ENCODE measurements at regions not wholly inside any gene's neighbourhood (a gene's known extent, or its start where the extent isn't known, plus 50 kb on each side); places are given as distances from the start of the nearest gene placed in this dataset.

- Histone ChIP-seq H3K79me2 (ENCODE audit: control insufficient read depth, low read length) (no peaks in the 10 kb centered on the region), H3K36me3 (ENCODE audit: control insufficient read depth, low read length) (no peaks in the 10 kb centered on the region), H3K27me3 (ENCODE audit: control insufficient read depth, low read length) (no peaks in the 10 kb centered on the region), H3K4me1 (ENCODE audit: control insufficient read depth, low read length) (no peaks in the 10 kb centered on the region), H3K4me2 (ENCODE audit: low read length) (no peak overlapping the region), H3F3A (ENCODE audit: control insufficient read depth, insufficient read depth) (no peaks in the 10 kb centered on the region), H3K9me3 (ENCODE audit: control insufficient read depth, insufficient read depth, low read length) (no peaks in the 10 kb centered on the region), H3K4me3 (ENCODE audit: low read length) (no peak overlapping the region), H3K27ac (ENCODE audit: low read depth, low read length) (no peak overlapping the region), H3K9me2 (replicated peaks; ENCODE audit: control insufficient read depth, low read length) (no peaks in the 10 kb centered on the region), H4K20me1 (ENCODE audit: control insufficient read depth, insufficient read depth, low read depth, low read length) (no peaks in the 10 kb centered on the region)
- no peak for TF ChIP-seq CTCF (IDR thresholded peaks at IDR 0.05; ENCODE audit: low read depth, low read length, poor library complexity, severe bottlenecking)
Observed at GRCh38 chr2:82968358-82968757, 1490.7 kb downstream of the SUCLG1 start.

- no peaks in the 10 kb centered on the region for H3K27me3 ChIP-seq (ENCODE audit: control insufficient read depth, low read length)
- H3K4me1 ChIP-seq (ENCODE audit: control insufficient read depth, low read length), result no peaks in the 10 kb centered on the region
- TF ChIP-seq CTCF (IDR thresholded peaks at IDR 0.05; ENCODE audit: low read depth, low read length, poor library complexity, severe bottlenecking) (no peak), EZH2phosphoT487 (IDR thresholded peaks at IDR 0.05; ENCODE audit: borderline replicate concordance, low read length) (no peak)
- H3K4me2 ChIP-seq (ENCODE audit: low read length), result no peak overlapping the region
- no peaks in the 10 kb centered on the region for H3K9me3 ChIP-seq (ENCODE audit: control insufficient read depth, insufficient read depth, low read length)
- no peaks in the 10 kb centered on the region for H4K20me1 ChIP-seq (ENCODE audit: control insufficient read depth, insufficient read depth, low read depth, low read length)
- no peak overlapping the region for H3K4me3 ChIP-seq (ENCODE audit: low read length)
- H3F3A ChIP-seq (ENCODE audit: control insufficient read depth, insufficient read depth), result no peaks in the 10 kb centered on the region
- H3K36me3 ChIP-seq (ENCODE audit: control insufficient read depth, low read length), result no peaks in the 10 kb centered on the region
- H3K27ac ChIP-seq (ENCODE audit: low read depth, low read length), result no peak overlapping the region
- no peaks in the 10 kb centered on the region for H3K9me2 ChIP-seq (replicated peaks; ENCODE audit: control insufficient read depth, low read length)
- H3K79me2 ChIP-seq (ENCODE audit: control insufficient read depth, low read length), result no peaks in the 10 kb centered on the region
Observed at GRCh38 chr2:82964341-82964740, 1494.7 kb downstream of the SUCLG1 start.

GRCh38 chr2:82959727-82960126 is 1499.4 kb downstream of the SUCLG1 start:
- no peaks in the 10 kb centered on the region for H3F3A ChIP-seq (ENCODE audit: control insufficient read depth, insufficient read depth)

More at GRCh38 chr2:82959727-82960126, 1499.4 kb downstream of the SUCLG1 start:
- Histone ChIP-seq H3K4me3 (ENCODE audit: low read length) (no peak overlapping the region), H3K9me3 (ENCODE audit: control insufficient read depth, insufficient read depth, low read length) (no peaks in the 10 kb centered on the region), H3K4me1 (ENCODE audit: control insufficient read depth, low read length) (no peaks in the 10 kb centered on the region), H3K79me2 (ENCODE audit: control insufficient read depth, low read length) (no peaks in the 10 kb centered on the region), H3K36me3 (ENCODE audit: control insufficient read depth, low read length) (no peaks in the 10 kb centered on the region), H4K20me1 (ENCODE audit: control insufficient read depth, insufficient read depth, low read depth, low read length) (no peaks in the 10 kb centered on the region), H3K27me3 (ENCODE audit: control insufficient read depth, low read length) (no peaks in the 10 kb centered on the region), H3K4me2 (ENCODE audit: low read length) (no peak overlapping the region), H3K27ac (ENCODE audit: low read depth, low read length) (no peak overlapping the region), H3K9me2 (replicated peaks; ENCODE audit: control insufficient read depth, low read length) (no peaks in the 10 kb centered on the region)
- no peak for TF ChIP-seq CTCF (IDR thresholded peaks at IDR 0.05; ENCODE audit: low read depth, low read length, poor library complexity, severe bottlenecking)
- no peak for TF ChIP-seq EZH2phosphoT487 (IDR thresholded peaks at IDR 0.05; ENCODE audit: borderline replicate concordance, low read length)

Measured in DOHH2 (cell line).